GM12873 (cell line): ENCODE measurements at regions not wholly inside any gene's neighbourhood (a gene's known extent, or its start where the extent isn't known, plus 50 kb on each side); places are given as distances from the start of the nearest gene placed in this dataset.

Experiments used
- CTCF ChIP-seq: IDR thresholded peaks from 2 replicates; pipeline ENCODE4 v1.5.1; 2012; ENCODE audit warnings: low read depth, mild to moderate bottlenecking, moderate library complexity, low read length, control low read depth; ENCODE audit not compliant: insufficient read depth; ENCODE audit errors: missing control alignments

- no peak for TF ChIP-seq CTCF
These were observed 736.0 kb upstream of the GRM7 start for GRCh38 chr3:6124875-6125274.

- TF ChIP-seq CTCF: no peak
These were observed 735.4 kb upstream of the GRM7 start for GRCh38 chr3:6125520-6125919.

GRCh38 chr3:6132684-6133432 is 728.1 kb upstream of the GRM7 start:
- no peak for TF ChIP-seq CTCF

- TF ChIP-seq CTCF: no peak
These were observed 718.2 kb upstream of the GRM7 start for GRCh38 chr3:6142707-6143106.

- no peak for TF ChIP-seq CTCF
These were observed 713.0 kb upstream of the GRM7 start for GRCh38 chr3:6147883-6148282.

GRCh38 chr3:6155650-6156338 is 705.1 kb upstream of the GRM7 start:
- TF ChIP-seq CTCF: no peak

GRCh38 chr3:6165951-6166350 is 695.0 kb upstream of the GRM7 start:
- TF ChIP-seq CTCF: no peak
